ENCODE measurements at regions not wholly inside any gene's neighbourhood (a gene's known extent, or its start where the extent isn't known, plus 50 kb on each side); places are given as distances from the start of the nearest gene placed in this dataset.

DNA sequence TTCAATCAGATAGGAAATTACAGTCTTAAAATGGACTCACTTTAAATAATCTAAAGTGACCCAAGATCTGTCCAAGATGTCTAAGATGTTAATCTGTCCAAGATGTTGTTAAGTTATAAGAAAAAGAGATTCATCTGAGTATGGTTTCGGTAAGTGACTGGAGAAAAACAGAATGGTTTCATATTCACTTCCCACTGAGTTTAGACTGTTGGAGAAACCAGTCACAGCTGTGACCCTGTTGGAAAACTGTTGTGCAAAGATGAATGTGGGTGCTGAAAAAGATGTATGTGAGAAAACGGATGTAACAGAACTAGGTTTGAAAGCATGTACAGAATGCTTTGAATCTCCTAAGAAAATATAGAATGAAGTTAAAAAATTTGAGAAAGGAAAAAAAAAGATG lies 325.9 kb downstream of the COL12A1 start:
- Histone ChIP-seq H3K27ac (ENCODE audit: low read depth, low read length) (no peak overlapping the region), H3K9me3 (ENCODE audit: low read depth, low read length) (no peaks in the 10 kb centered on the region), H4K20me1 (ENCODE audit: insufficient read depth, low read length) (no peaks in the 10 kb centered on the region), H3K4me3 (ENCODE audit: insufficient read depth, low read length) (no peak overlapping the region), H3K27me3 (ENCODE audit: insufficient read depth, low read length) (no peaks in the 10 kb centered on the region), H2AFZ (ENCODE audit: low read length) (no peak overlapping the region), H3K36me3 (ENCODE audit: insufficient read depth, low read length) (no peaks in the 10 kb centered on the region), H3K4me1 (ENCODE audit: insufficient read depth, low read length) (peaks cover 22% of the 10 kb centered on the region), H3K79me2 (ENCODE audit: insufficient read depth, low read length) (no peaks in the 10 kb centered on the region), H3K4me2 (ENCODE audit: insufficient read depth, low read length) (no peak overlapping the region)
- no peak for DNase-seq (ENCODE audit: insufficient read length, low spot score, missing footprints)
- TF ChIP-seq CTCF (IDR thresholded peaks at IDR 0.05; ENCODE audit: extremely low read depth, low read depth, low read length): no peak

GRCh38 chr6:74879234-74879633 lies 326.6 kb downstream of the COL12A1 start:
- Histone ChIP-seq H3K36me3 (ENCODE audit: insufficient read depth, low read length) (no peaks in the 10 kb centered on the region), H3K4me1 (ENCODE audit: insufficient read depth, low read length) (peaks cover 25% of the 10 kb centered on the region), H3K79me2 (ENCODE audit: insufficient read depth, low read length) (no peaks in the 10 kb centered on the region), H3K4me3 (ENCODE audit: insufficient read depth, low read length) (no peak overlapping the region), H4K20me1 (ENCODE audit: insufficient read depth, low read length) (no peaks in the 10 kb centered on the region), H3K27ac (ENCODE audit: low read depth, low read length) (peak overlapping the region; percentile 7), H3K27me3 (ENCODE audit: insufficient read depth, low read length) (no peaks in the 10 kb centered on the region), H2AFZ (ENCODE audit: low read length) (no peak overlapping the region), H3K4me2 (ENCODE audit: insufficient read depth, low read length) (peak overlapping the region; percentile 27), H3K9me3 (ENCODE audit: low read depth, low read length) (no peaks in the 10 kb centered on the region)
- DNase-seq (ENCODE audit: insufficient read length, low spot score, missing footprints): peak; percentile 72
- TF ChIP-seq CTCF (IDR thresholded peaks at IDR 0.05; ENCODE audit: extremely low read depth, low read depth, low read length): no peak

DNA sequence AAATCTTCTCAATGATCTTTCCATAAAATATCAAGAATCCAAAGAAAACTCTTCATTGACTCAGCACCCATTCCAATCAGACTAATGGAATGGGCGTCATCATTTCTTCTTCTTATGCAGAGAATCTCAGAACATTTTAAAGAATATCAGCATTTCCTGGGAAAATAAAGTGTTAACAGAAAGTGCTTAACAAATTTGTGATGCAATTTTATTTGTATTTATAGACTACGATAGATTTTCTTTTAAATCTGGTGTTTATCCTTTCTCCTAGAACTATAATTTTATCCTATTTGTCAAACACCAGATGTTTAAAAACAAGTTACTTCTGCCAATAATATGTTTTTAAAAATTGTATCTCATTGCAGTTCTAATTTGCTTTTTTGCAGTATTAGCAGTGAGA lies 330.7 kb downstream of the COL12A1 start:
- DNase-seq (ENCODE audit: insufficient read length, low spot score, missing footprints): no peak
- Histone ChIP-seq H3K27me3 (ENCODE audit: insufficient read depth, low read length) (no peaks in the 10 kb centered on the region), H3K36me3 (ENCODE audit: insufficient read depth, low read length) (no peaks in the 10 kb centered on the region), H3K9me3 (ENCODE audit: low read depth, low read length) (no peaks in the 10 kb centered on the region), H3K4me1 (ENCODE audit: insufficient read depth, low read length) (peaks cover 38% of the 10 kb centered on the region), H3K27ac (ENCODE audit: low read depth, low read length) (no peak overlapping the region), H4K20me1 (ENCODE audit: insufficient read depth, low read length) (no peaks in the 10 kb centered on the region), H3K4me3 (ENCODE audit: insufficient read depth, low read length) (no peak overlapping the region), H2AFZ (ENCODE audit: low read length) (no peak overlapping the region), H3K79me2 (ENCODE audit: insufficient read depth, low read length) (no peaks in the 10 kb centered on the region), H3K4me2 (ENCODE audit: insufficient read depth, low read length) (no peak overlapping the region)
- no peak for TF ChIP-seq CTCF (IDR thresholded peaks at IDR 0.05; ENCODE audit: extremely low read depth, low read depth, low read length)

- no peak for TF ChIP-seq CTCF (IDR thresholded peaks at IDR 0.05; ENCODE audit: extremely low read depth, low read depth, low read length)
- Histone ChIP-seq H3K4me3 (ENCODE audit: insufficient read depth, low read length) (no peak overlapping the region), H3K27ac (ENCODE audit: low read depth, low read length) (peak overlapping the region; percentile 56), H3K36me3 (ENCODE audit: insufficient read depth, low read length) (no peaks in the 10 kb centered on the region), H4K20me1 (ENCODE audit: insufficient read depth, low read length) (no peaks in the 10 kb centered on the region), H3K79me2 (ENCODE audit: insufficient read depth, low read length) (no peaks in the 10 kb centered on the region), H3K4me2 (ENCODE audit: insufficient read depth, low read length) (no peak overlapping the region), H3K9me3 (ENCODE audit: low read depth, low read length) (no peaks in the 10 kb centered on the region), H3K27me3 (ENCODE audit: insufficient read depth, low read length) (no peaks in the 10 kb centered on the region), H3K4me1 (ENCODE audit: insufficient read depth, low read length) (peaks cover 27% of the 10 kb centered on the region), H2AFZ (ENCODE audit: low read length) (no peak overlapping the region)
- DNase-seq (ENCODE audit: insufficient read length, low spot score, missing footprints): no peak
These were observed 332.9 kb downstream of the COL12A1 start for GRCh38 chr6:74872754-74873476.

Data from osteoblast (primary cell).